Activated CD4-positive, alpha-beta T cell treated with anti-CD3 and anti-CD28 coated beads, Interleukin-2, amount 10 ng/mL, durations not matched to agents 7 days and 5 days (primary cell): ENCODE measurements at regions not wholly inside any gene's neighbourhood (a gene's known extent, or its start where the extent isn't known, plus 50 kb on each side); places are given as distances from the start of the nearest gene placed in this dataset.
"Not testable (repeated sequence)": the region's sequence is repeated elsewhere in the genome, so short reads cannot be mapped to it uniquely, and the experiment has no call there.

Experiments
- CTCF ChIA-PET: fragments of 350-600 bp; sonication (Branson Sonifier 250); formaldehyde crosslinking; loops from one replicate; lab custom pipeline; 2021; ENCODE audit warnings: antibody characterized with exemption; lab: Charles Lee
- POLR2A ChIA-PET: fragments of 350-600 bp; sonication (Branson Sonifier 250); formaldehyde crosslinking; loops from one replicate; lab custom pipeline; 2021; ENCODE audit warnings: antibody characterized with exemption; lab: Charles Lee
- DNase-seq: peaks from one replicate; pipeline ENCODE4 v3.0.0-alpha.2; 2020
- H3K27ac Mint-ChIP-seq: one replicate; pipeline ENCODE4 v1.8.0; 2021; ENCODE audit warnings: mild to moderate bottlenecking, moderate library complexity, mixed read lengths
- H3K27me3 Mint-ChIP-seq: one replicate; pipeline ENCODE4 v1.8.0; 2021; ENCODE audit warnings: mixed read lengths
- H3K36me3 Mint-ChIP-seq: one replicate; pipeline ENCODE4 v1.8.0; 2021; ENCODE audit warnings: low read depth, mixed read lengths
- H3K4me1 Mint-ChIP-seq: one replicate; pipeline ENCODE4 v1.8.0; 2021; ENCODE audit warnings: mixed read lengths
- H3K4me3 Mint-ChIP-seq: one replicate; pipeline ENCODE4 v1.8.0; 2021; ENCODE audit warnings: mild to moderate bottlenecking, moderate library complexity, mixed read lengths
- H3K9me3 Mint-ChIP-seq: one replicate; pipeline ENCODE4 v1.8.0; 2021; ENCODE audit warnings: mixed read lengths

GRCh38 chr1:244758708-244759107 is 76.8 kb upstream of the COX20 start:
- Mint-ChIP-seq H3K9me3 (no peaks in the 10 kb centered on the region), H3K27ac (no peak overlapping the region), H3K4me1 (no peaks in the 10 kb centered on the region), H3K4me3 (no peak overlapping the region), H3K27me3 (peaks cover 3% of the 10 kb centered on the region), H3K36me3 (no peaks in the 10 kb centered on the region)
- CTCF ChIA-PET, result no interaction called here
- POLR2A ChIA-PET, result no interaction called here
- no peak for DNase-seq

DNA sequence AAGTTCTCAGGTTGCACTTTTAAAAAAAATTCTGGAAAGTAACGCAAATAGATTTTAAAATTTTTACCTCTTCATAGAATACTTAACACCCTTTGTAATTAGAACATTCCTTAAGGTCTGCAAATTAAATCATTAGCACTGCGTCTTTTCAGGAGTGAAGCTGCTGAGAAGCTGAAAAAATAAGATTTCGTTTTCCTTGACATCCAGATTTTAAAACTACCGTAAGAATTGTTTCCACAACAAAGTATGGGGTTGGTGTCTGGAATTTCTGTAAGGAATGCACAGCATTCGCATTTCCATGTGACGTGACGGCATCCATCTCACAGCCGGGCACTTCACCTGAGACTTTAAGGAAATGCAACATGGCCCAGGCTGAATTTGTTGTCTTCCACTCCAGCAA is 76.3 kb upstream of the COX20 start:
- ChIA-PET POLR2A (no interaction called here), CTCF (no interaction called here)
- no peak overlapping the region for H3K4me3 Mint-ChIP-seq
- no peak overlapping the region for H3K27ac Mint-ChIP-seq
- no peak for DNase-seq
- H3K27me3 Mint-ChIP-seq, result peaks cover 3% of the 10 kb centered on the region
- H3K36me3 Mint-ChIP-seq, result no peaks in the 10 kb centered on the region
- no peaks in the 10 kb centered on the region for H3K4me1 Mint-ChIP-seq
- H3K9me3 Mint-ChIP-seq, result no peaks in the 10 kb centered on the region

DNA sequence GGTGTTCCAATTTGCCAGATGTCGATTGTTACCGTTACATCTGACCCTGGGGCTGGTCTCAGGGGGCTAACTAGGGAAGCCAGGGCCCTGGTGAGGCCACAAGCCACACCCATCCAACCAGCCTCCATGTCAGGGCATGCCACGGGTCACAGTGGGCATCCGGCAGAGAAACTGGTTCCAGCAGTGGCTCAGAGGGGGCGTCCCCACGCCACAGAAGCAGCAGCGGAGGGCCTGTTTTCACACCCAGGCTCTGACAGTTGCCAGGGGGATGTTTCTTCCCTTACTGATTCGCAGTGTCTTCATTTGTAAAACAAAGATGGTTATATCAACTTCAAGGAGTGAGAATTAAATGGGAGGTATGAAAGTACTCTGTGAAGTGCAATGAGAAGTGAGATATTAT is 75.0 kb upstream of the COX20 start:
- Mint-ChIP-seq H3K9me3 (no peaks in the 10 kb centered on the region), H3K36me3 (no peaks in the 10 kb centered on the region), H3K4me3 (no peak overlapping the region), H3K27me3 (peaks cover 3% of the 10 kb centered on the region), H3K27ac (no peak overlapping the region), H3K4me1 (no peaks in the 10 kb centered on the region)
- DNase-seq, result no peak
- ChIA-PET POLR2A (no interaction called here), CTCF (no interaction called here)

GRCh38 chr1:244761279-244761678 is 74.2 kb upstream of the COX20 start:
- CTCF ChIA-PET, result no interaction called here

GRCh38 chr1:244762629-244763028 is 72.8 kb upstream of the COX20 start:
- H3K9me3 Mint-ChIP-seq, result no peaks in the 10 kb centered on the region
- H3K4me1 Mint-ChIP-seq, result no peaks in the 10 kb centered on the region
- no peak overlapping the region for H3K4me3 Mint-ChIP-seq

More at GRCh38 chr1:244761279-244761678, 74.2 kb upstream of the COX20 start:
- no peaks in the 10 kb centered on the region for H3K36me3 Mint-ChIP-seq
- H3K27ac Mint-ChIP-seq, result no peak overlapping the region
- POLR2A ChIA-PET, result no interaction called here
- no peak overlapping the region for H3K4me3 Mint-ChIP-seq
- no peak for DNase-seq
- peaks cover 3% of the 10 kb centered on the region for H3K27me3 Mint-ChIP-seq
- no peaks in the 10 kb centered on the region for H3K9me3 Mint-ChIP-seq
- H3K4me1 Mint-ChIP-seq, result no peaks in the 10 kb centered on the region

DNA sequence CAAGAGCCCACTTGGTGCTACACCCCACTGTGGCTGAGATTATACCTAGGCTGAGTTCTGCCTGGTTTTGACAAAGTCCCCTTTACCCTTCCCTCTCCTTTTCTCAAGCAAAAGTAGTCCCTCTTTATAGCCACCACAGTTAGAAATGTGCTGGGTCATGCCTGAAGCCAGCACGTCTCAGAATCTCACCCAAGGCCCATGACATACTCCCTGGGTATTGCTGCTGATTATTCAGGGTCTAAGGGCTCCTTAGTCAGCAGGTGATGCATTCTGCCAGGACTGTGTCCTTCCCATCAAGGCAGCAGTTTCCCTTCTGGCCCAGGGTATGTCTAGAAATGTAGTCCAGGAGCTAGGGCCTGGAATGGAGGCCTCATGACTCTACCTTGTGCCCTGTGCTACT is 67.3 kb upstream of the COX20 start:
- Mint-ChIP-seq H3K9me3 (no peaks in the 10 kb centered on the region), H3K27ac (no peak overlapping the region), H3K27me3 (peaks cover 6% of the 10 kb centered on the region), H3K36me3 (no peaks in the 10 kb centered on the region), H3K4me1 (no peaks in the 10 kb centered on the region), H3K4me3 (no peak overlapping the region)
- ChIA-PET POLR2A (no interaction called here), CTCF (no interaction called here)
- DNase-seq, result no peak

More at GRCh38 chr1:244762629-244763028, 72.8 kb upstream of the COX20 start:
- Mint-ChIP-seq H3K27me3 (peaks cover 5% of the 10 kb centered on the region), H3K27ac (no peak overlapping the region), H3K36me3 (no peaks in the 10 kb centered on the region)
- ChIA-PET POLR2A (no interaction called here), CTCF (interaction anchor here (0.6 kb wide), 1 partner anchor 9 kb away, joined by 3 read pairs; no protein-coding TSS in a partner anchor)
- DNase-seq, result no peak

GRCh38 chr1:244768804-244769203 is 66.7 kb upstream of the COX20 start:
- CTCF ChIA-PET, result no interaction called here
- Mint-ChIP-seq H3K4me3 (no peak overlapping the region), H3K36me3 (no peaks in the 10 kb centered on the region), H3K27me3 (peaks cover 6% of the 10 kb centered on the region), H3K9me3 (no peaks in the 10 kb centered on the region), H3K4me1 (no peaks in the 10 kb centered on the region), H3K27ac (no peak overlapping the region)
- DNase-seq, result no peak
- POLR2A ChIA-PET, result no interaction called here

- H3K4me1 Mint-ChIP-seq, POLR2A ChIA-PET, CTCF ChIA-PET, H3K36me3 Mint-ChIP-seq, H3K4me3 Mint-ChIP-seq, H3K9me3 Mint-ChIP-seq, H3K27me3 Mint-ChIP-seq, DNase-seq, H3K27ac Mint-ChIP-seq: not testable (repeated sequence)
Observed at GRCh38 chr1:244770556-244770955, 64.9 kb upstream of the COX20 start.

DNA sequence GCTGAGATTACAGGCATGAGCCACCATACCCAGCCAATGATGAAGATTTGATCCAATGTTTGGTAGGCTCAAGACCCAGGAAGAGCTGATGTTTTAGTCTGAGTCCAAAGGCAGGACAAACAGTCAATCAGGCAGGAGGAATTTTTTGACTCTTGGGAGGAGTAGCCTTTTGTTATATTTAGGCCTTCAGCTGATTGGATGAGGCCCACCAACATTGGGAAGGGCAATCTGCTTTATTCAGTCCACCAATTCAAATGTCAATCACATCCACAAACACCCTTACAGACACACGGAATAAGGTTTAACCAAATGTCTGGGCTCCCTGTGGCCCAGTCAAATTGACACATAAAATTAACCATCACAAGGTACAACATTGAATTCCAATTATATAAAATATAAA is 61.9 kb upstream of the COX20 start:
- CTCF ChIA-PET, result interaction anchor here (0.6 kb wide), 1 partner anchor 1146 kb away, joined by 3 read pairs; no protein-coding TSS in a partner anchor
- no peak for DNase-seq
- H3K4me1 Mint-ChIP-seq, result no peaks in the 10 kb centered on the region

GRCh38 chr1:244776783-244777182 is 58.7 kb upstream of the COX20 start:
- H3K27me3 Mint-ChIP-seq, H3K9me3 Mint-ChIP-seq, H3K4me1 Mint-ChIP-seq, CTCF ChIA-PET, H3K36me3 Mint-ChIP-seq, POLR2A ChIA-PET, H3K27ac Mint-ChIP-seq, DNase-seq, H3K4me3 Mint-ChIP-seq: not testable (repeated sequence)

More for the DNA sequence above, 61.9 kb upstream of the COX20 start:
- Mint-ChIP-seq H3K36me3 (no peaks in the 10 kb centered on the region), H3K27me3 (peaks cover 4% of the 10 kb centered on the region), H3K9me3 (no peaks in the 10 kb centered on the region), H3K4me3 (no peak overlapping the region), H3K27ac (no peak overlapping the region)
- POLR2A ChIA-PET, result no interaction called here

DNA sequence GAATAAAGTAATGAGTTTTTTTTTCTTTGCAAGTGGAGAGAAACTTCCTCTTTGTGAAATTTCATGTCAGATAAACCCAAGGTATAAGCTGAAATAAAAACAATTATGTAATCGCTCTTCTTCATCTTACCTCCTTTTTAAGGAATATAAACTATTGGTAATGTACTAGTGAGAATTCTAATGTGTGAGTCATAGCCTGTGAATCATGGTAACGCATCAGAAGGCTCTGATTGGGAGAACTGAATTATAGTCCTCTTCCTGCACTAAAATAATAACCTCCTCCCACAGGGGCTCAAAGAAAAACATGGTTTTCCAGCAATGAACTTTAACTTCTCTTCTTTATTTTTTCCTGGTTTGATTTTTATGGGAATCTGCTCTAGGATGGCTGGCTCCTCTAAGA is 57.1 kb upstream of the COX20 start:
- Mint-ChIP-seq H3K27me3 (no peaks in the 10 kb centered on the region), H3K36me3 (no peaks in the 10 kb centered on the region), H3K27ac (no peak overlapping the region), H3K4me1 (no peaks in the 10 kb centered on the region), H3K9me3 (no peaks in the 10 kb centered on the region), H3K4me3 (no peak overlapping the region)
- ChIA-PET CTCF (interaction anchor here (0.5 kb wide), 1 partner anchor 195 kb away, joined by 3 read pairs; no protein-coding TSS in a partner anchor), POLR2A (interaction anchor here (0.6 kb wide), 1 partner anchor 314 kb away, joined by 3 read pairs; no protein-coding TSS in a partner anchor)
- no peak for DNase-seq

- CTCF ChIA-PET, result interaction anchor here (0.7 kb wide), 1 partner anchor 22 kb away, joined by 4 read pairs; no protein-coding TSS in a partner anchor
- H3K9me3 Mint-ChIP-seq, result no peaks in the 10 kb centered on the region
- no peak overlapping the region for H3K27ac Mint-ChIP-seq
- POLR2A ChIA-PET, result no interaction called here
- no peaks in the 10 kb centered on the region for H3K4me1 Mint-ChIP-seq
- H3K4me3 Mint-ChIP-seq, result no peak overlapping the region
- H3K27me3 Mint-ChIP-seq, result no peaks in the 10 kb centered on the region
- no peak for DNase-seq
- no peaks in the 10 kb centered on the region for H3K36me3 Mint-ChIP-seq
Observed at GRCh38 chr1:244779410-244779809, 56.0 kb upstream of the COX20 start.

- H3K4me3 Mint-ChIP-seq, result no peak overlapping the region
- CTCF ChIA-PET, result no interaction called here
Observed at GRCh38 chr1:244780311-244780710, 55.1 kb upstream of the COX20 start.

GRCh38 chr1:244782056-244782455 is 53.4 kb upstream of the COX20 start:
- Mint-ChIP-seq H3K36me3 (no peaks in the 10 kb centered on the region), H3K27ac (no peak overlapping the region), H3K27me3 (no peaks in the 10 kb centered on the region), H3K4me3 (no peak overlapping the region), H3K4me1 (no peaks in the 10 kb centered on the region), H3K9me3 (no peaks in the 10 kb centered on the region)
- ChIA-PET CTCF (no interaction called here), POLR2A (no interaction called here)
- no peak for DNase-seq

More at GRCh38 chr1:244780311-244780710, 55.1 kb upstream of the COX20 start:
- no peaks in the 10 kb centered on the region for H3K27me3 Mint-ChIP-seq
- H3K4me1 Mint-ChIP-seq, result no peaks in the 10 kb centered on the region
- H3K36me3 Mint-ChIP-seq, result no peaks in the 10 kb centered on the region
- no peak overlapping the region for H3K27ac Mint-ChIP-seq
- no peak for DNase-seq
- POLR2A ChIA-PET, result no interaction called here
- H3K9me3 Mint-ChIP-seq, result no peaks in the 10 kb centered on the region
